ENCODE measurements at regions not wholly inside any gene's neighbourhood (a gene's known extent, or its start where the extent isn't known, plus 50 kb on each side); places are given as distances from the start of the nearest gene placed in this dataset.

DNA sequence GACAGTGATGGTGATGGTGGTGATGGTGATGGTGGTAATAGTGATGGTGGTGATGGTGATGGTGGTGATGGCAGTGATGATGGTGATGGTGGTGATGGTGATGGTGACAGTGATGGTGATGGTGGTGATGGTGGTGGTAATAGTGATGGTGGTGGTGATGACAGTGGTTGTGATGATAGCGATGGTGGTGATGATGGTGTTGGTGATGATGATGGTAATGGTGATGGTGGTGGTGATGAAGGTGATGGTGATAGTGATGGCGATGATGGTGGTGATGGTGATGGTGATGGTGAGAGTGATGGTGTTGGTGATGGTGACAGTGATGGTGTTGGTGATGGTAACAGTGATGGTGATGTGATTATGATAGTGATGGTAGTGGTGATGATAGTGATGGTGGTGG, 94.3 kb downstream of the ASB1 start:
- no peak for DNase-seq (ENCODE audit: low read depth)
- no peaks in the 10 kb centered on the region for H3K27me3 ChIP-seq (ENCODE audit: control insufficient read depth, insufficient read depth, low read length)
- TF ChIP-seq, protein P1, sequence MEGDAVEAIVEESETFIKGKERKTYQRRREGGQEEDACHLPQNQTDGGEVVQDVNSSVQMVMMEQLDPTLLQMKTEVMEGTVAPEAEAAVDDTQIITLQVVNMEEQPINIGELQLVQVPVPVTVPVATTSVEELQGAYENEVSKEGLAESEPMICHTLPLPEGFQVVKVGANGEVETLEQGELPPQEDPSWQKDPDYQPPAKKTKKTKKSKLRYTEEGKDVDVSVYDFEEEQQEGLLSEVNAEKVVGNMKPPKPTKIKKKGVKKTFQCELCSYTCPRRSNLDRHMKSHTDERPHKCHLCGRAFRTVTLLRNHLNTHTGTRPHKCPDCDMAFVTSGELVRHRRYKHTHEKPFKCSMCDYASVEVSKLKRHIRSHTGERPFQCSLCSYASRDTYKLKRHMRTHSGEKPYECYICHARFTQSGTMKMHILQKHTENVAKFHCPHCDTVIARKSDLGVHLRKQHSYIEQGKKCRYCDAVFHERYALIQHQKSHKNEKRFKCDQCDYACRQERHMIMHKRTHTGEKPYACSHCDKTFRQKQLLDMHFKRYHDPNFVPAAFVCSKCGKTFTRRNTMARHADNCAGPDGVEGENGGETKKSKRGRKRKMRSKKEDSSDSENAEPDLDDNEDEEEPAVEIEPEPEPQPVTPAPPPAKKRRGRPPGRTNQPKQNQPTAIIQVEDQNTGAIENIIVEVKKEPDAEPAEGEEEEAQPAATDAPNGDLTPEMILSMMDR (IDR thresholded peaks at IDR 0.05; ENCODE audit: insufficient read depth, low read depth, low read length): no peak
- POLR2A ChIA-PET: no interaction called here
- H3K4me3 ChIP-seq (ENCODE audit: low read depth, low read length): no peak overlapping the region
- H3K36me3 ChIP-seq (ENCODE audit: control insufficient read depth, insufficient read depth, low read length): no peaks in the 10 kb centered on the region
- CTCF ChIA-PET: no interaction called here

DNA sequence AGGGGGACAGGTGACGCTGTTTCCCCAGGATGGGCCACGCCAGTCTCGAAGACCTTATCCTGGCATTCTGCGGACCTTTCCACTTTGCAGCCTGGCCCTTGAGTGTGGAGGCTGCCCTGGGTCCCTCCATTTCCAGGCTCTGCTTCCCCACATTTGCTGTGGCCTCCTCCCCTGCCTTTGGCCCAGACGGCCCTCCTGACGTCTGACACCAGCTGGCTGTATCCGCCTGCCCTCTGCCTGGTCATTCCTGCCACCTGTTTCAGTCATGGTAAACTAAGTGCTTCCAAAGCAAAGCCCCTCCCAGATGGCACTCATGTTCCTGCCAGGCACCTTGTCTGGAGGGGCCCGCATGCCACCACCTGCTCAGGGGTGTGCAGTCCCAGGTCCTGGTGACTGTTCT, 95.1 kb downstream of the ASB1 start:
- no peak for DNase-seq (ENCODE audit: low read depth)
- no peaks in the 10 kb centered on the region for H3K36me3 ChIP-seq (ENCODE audit: control insufficient read depth, insufficient read depth, low read length)
- ChIA-PET POLR2A (no interaction called here), CTCF (no interaction called here)
- H3K4me3 ChIP-seq (ENCODE audit: low read depth, low read length): no peak overlapping the region
- TF ChIP-seq, protein P1 (IDR thresholded peaks at IDR 0.05; ENCODE audit: insufficient read depth, low read depth, low read length): no peak
- H3K27me3 ChIP-seq (ENCODE audit: control insufficient read depth, insufficient read depth, low read length): no peaks in the 10 kb centered on the region

DNA sequence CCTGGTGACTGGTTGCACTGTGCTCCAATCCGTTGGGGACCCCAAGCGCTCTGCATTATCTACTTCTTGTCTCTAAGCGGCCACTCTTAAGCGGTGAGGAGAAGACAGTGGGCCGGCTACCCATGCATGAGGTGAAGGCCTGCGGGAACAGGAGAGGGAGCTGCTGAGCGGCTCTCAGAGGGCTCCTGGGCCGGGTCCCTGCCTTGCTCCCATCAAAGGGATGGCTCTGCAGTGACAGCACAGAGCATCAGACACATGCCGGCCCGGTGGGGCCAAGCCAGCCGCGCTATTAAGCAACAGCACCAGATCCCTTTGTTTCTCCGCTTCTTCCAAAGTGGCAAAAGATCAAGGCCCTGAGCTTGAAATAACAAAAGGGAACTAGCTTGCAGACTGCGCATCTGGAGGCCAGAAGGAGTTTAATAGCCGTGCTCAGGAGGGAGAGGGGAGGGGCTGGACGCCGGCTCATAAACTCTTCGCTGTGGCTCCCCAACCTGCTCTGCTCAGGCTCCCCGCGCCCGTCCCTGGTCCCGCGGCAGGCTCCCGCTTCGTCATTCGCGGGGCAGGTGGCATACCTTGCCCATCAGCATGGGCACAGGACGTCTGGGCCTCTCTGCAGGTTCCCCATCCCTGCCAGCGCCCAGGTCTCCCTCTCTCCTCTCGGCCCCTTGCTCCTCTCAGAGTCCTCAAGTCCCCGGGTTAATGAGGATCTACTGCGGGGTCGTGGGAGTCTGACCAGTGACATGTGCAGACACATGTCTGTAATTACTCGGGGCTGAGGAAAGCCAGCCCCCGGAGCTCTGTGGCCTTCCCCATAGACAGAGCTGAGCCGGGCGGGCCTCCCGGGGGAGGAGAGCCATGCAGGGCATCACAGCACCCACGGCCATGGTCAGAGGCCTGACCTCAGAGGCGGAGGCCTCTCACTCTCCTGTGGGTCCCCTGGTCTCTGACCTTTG, 96.7 kb downstream of the ASB1 start:
- H3K36me3 ChIP-seq (ENCODE audit: control insufficient read depth, insufficient read depth, low read length): no peaks in the 10 kb centered on the region
- no peaks in the 10 kb centered on the region for H3K27me3 ChIP-seq (ENCODE audit: control insufficient read depth, insufficient read depth, low read length)
- TF ChIP-seq, protein P1 (IDR thresholded peaks at IDR 0.05; ENCODE audit: insufficient read depth, low read depth, low read length): peak; percentile 70
- ChIA-PET POLR2A (no interaction called here), CTCF (interaction anchor here (0.7 to 2.2 kb wide), 13 partner anchors 10 to 265 kb away, joined by 3 to 11 read pairs (median 4); no protein-coding TSS in a partner anchor)
- DNase-seq (ENCODE audit: low read depth): peak; percentile 79
- no peak overlapping the region for H3K4me3 ChIP-seq (ENCODE audit: low read depth, low read length)

DNA sequence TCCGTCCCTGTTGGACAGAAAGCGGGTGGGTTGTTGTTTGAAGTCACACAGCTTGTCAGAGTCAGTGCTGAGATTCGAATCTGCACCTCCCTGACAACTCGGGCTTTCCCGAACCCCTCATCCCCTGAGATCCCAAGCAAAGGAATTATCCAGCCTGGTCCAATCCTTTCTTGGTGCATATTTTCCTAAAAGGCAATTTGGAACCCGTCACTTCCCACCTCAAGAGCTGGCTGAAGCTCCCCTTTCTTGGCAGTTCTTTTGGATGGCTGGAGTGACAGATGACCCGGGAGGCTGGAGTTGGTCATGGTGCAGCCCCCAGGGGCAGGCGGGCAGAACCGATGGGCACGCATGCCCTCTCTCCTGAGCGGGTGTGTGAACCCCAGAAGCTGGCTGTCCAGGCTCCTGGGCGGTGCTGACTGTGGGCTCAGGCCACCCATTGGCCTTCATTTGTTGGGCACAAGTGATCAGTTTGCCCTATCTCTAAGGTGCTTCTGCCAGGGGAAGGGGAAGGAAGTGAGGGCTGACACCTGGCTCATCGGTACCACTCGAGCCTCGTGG, 97.8 kb downstream of the ASB1 start:
- ChIA-PET POLR2A (no interaction called here), CTCF (interaction anchor here (1.1 to 2.2 kb wide), 6 partner anchors 11 to 264 kb away, joined by 3 to 11 read pairs (median 8); no protein-coding TSS in a partner anchor)
- H3K4me3 ChIP-seq (ENCODE audit: low read depth, low read length): no peak overlapping the region
- DNase-seq (ENCODE audit: low read depth): no peak
- no peaks in the 10 kb centered on the region for H3K27me3 ChIP-seq (ENCODE audit: control insufficient read depth, insufficient read depth, low read length)
- TF ChIP-seq, protein P1 (IDR thresholded peaks at IDR 0.05; ENCODE audit: insufficient read depth, low read depth, low read length): no peak
- no peaks in the 10 kb centered on the region for H3K36me3 ChIP-seq (ENCODE audit: control insufficient read depth, insufficient read depth, low read length)

DNA sequence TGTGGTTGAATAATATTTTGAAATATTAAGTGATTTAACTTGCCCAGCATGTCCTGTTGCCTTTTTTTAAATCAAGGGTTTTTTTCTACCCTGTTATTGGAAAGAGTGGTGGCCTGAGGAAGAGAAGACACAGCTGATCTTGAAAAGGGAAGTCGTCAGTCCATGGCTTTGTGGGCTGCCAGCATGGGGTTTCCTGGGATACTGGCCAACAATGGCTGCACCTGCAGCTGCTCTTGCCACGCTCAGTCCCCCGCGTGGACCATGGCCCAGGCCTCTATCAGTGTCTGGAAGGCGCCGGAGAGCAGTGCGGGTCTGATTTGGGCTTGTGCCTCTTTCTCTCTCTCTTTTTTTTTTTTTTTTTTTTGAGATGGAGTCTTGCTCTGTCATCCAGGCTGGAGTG, 99.3 kb downstream of the ASB1 start:
- ChIA-PET POLR2A (no interaction called here), CTCF (interaction anchor here (0.6 to 1.0 kb wide), 3 partner anchors 10 to 194 kb away, joined by 3 to 4 read pairs (median 3); no protein-coding TSS in a partner anchor)
- Histone ChIP-seq H3K27me3 (ENCODE audit: control insufficient read depth, insufficient read depth, low read length) (no peaks in the 10 kb centered on the region), H3K4me3 (ENCODE audit: low read depth, low read length) (no peak overlapping the region), H3K36me3 (ENCODE audit: control insufficient read depth, insufficient read depth, low read length) (no peaks in the 10 kb centered on the region)
- TF ChIP-seq, protein P1 (IDR thresholded peaks at IDR 0.05; ENCODE audit: insufficient read depth, low read depth, low read length): no peak
- no peak for DNase-seq (ENCODE audit: low read depth)

Measured in BJ (cell line).